ENCODE measurements at regions not wholly inside any gene's neighbourhood (a gene's known extent, or its start where the extent isn't known, plus 50 kb on each side); places are given as distances from the start of the nearest gene placed in this dataset.
"Not testable (repeated sequence)": the region's sequence is repeated elsewhere in the genome, so short reads cannot be mapped to it uniquely, and the experiment has no call there.

GRCh38 chr10:23657677-23658076 lies 218.8 kb downstream of the OTUD1 start:
- DNase-seq = no peak

DNA sequence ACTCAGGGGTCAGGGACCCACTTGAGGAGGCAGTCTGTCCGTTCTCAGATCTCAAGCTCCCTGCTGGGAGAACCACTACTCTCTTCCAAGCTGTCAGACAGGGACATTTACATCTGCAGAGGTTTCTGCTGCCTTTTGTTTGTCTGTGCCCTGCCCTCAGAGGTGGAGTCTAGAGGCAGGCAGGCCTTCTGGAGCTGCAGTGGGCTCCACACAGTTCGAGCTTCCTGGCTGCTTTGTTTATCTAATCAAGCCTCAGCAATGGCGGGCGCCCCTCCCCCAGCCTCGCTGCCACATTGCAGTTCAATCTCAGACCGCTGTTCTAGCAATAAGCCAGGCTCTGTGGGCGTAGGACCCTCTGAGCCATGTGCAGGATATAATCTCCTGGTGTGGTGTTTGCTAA lies 233.0 kb downstream of the OTUD1 start:
- DNase-seq = not testable (repeated sequence)

- DNase-seq = no peak
These were observed 236.7 kb downstream of the OTUD1 start for GRCh38 chr10:23675585-23675984.

DNA sequence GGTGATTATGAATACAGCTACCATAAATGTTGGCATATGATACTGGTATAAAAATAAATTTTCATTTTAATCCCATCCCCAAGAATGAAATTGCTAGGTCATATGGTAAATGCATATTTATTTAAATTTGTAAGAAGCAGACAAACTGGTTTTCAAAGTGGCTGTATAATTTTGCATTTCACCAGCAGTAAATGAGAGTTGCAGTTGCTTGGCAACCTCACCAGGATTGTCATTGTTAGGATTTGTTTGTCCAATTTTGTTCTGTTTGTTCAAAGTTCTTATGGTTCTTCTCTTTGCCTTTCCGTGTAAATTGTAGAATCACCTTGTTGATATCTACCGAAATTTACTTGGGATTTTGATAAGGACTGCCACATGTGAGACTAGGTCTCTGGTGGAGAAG lies 237.4 kb downstream of the OTUD1 start:
- DNase-seq = no peak

GRCh38 chr10:23686722-23687121 lies 247.8 kb downstream of the OTUD1 start:
- DNase-seq = no peak

GRCh38 chr10:23692736-23693135 lies 253.9 kb downstream of the OTUD1 start:
- DNase-seq = no peak

- no peak for DNase-seq
These were observed 254.6 kb downstream of the OTUD1 start for GRCh38 chr10:23693501-23693901.

- no peak for DNase-seq
These were observed 255.1 kb downstream of the OTUD1 start for GRCh38 chr10:23693925-23694324.

GRCh38 chr10:23694446-23694920 lies 255.6 kb downstream of the OTUD1 start:
- no peak for DNase-seq

- no peak for DNase-seq
These were observed 256.3 kb downstream of the OTUD1 start for GRCh38 chr10:23694921-23695824.

DNA sequence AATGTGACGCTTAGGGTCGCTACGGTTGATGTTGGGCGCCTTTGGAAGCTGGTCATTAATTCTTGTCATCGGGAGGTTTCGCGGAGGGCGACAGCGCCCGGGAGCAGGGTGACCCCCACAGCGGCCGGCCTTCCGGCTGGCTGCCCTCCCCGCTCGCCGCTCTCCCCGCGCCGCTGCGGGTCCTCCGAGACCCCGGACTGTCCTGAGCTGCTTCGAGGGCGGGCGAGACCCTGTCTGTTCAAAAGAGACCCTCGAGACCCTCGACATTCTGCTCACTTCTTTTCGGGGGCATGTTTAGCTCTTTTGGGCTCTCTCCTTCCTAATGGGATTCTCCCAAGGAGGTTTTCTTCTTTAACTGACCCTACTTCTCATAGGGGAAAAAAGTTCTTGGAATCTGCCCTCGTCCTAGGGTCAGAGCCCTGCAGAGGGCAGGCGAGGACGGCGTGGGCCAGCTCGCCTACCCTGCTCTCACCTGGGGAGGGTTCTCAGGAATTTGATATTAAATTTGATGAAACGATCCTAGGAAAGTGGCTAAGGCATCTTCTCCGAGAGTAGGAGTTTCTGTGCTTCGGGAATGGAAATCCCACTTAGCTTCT lies 257.0 kb downstream of the OTUD1 start:
- DNase-seq = no peak

DNA sequence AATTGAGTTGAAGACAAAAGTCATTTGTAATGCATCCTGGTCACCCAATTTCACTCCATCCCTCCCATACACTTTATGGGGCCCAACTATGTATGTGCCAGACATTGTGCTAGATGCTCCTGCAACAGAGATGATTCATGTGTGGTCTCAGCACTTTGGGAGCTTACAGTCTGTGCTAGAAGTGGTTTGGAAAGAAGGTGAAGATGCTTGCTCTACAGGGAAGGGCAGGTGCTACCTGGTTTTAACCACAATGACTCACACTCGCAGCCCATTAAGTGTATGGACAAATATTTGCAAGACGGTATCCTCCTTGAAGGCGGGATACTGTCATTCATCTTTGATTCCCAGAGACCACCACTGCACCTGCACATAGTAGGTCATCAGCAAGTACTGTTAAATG lies 257.6 kb downstream of the OTUD1 start:
- DNase-seq = no peak

GRCh38 chr10:23702977-23703414 lies 264.1 kb downstream of the OTUD1 start:
- no peak for DNase-seq

GRCh38 chr10:23715363-23715762 lies 276.5 kb downstream of the OTUD1 start:
- no peak for DNase-seq

GRCh38 chr10:23717913-23718312 lies 279.0 kb downstream of the OTUD1 start:
- no peak for DNase-seq

DNA sequence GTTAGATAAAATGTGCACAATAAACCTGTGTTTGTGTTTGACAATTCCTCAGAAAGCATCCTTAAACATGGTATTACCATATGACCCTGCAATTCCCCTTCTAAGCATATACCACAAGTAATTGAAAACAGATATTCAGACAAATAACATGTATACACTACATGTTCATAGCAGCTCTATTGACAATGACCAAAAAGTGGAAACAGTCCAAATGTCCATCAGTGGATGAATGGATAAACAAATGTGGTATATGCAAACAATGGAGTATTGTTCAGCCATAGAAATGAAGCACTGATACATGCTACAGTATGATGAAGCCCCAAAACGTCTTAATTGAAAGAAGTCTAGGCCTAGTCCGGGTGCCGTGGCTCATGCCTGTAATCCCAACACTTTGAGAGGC lies 280.1 kb downstream of the OTUD1 start:
- DNase-seq = no peak

DNA sequence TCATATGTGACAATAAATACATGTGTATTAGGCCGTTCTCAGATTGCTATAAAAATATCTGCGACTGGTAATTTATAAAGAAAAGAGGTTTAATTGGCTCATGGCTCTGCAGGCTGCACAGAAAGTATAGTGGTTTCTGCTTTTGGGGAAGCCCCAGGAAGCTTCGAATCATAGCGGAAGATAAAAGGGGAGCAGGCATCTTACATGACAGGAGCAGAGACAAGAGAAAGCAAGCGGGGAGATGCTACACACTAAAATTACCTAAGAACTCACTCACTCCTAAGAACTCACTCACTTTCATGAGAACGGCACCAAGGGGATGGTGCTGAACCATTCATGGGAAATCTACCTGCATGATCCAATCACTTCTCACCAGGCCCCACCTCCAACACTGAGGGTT lies 284.9 kb downstream of the OTUD1 start:
- no peak for DNase-seq

GRCh38 chr10:23725548-23725947 lies 286.7 kb downstream of the OTUD1 start:
- DNase-seq = no peak

- DNase-seq = no peak
These were observed 303.5 kb downstream of the OTUD1 start for GRCh38 chr10:23742368-23742767.

GRCh38 chr10:23742807-23743206 lies 303.9 kb downstream of the OTUD1 start:
- no peak for DNase-seq

- DNase-seq = no peak
These were observed 315.3 kb downstream of the OTUD1 start for GRCh38 chr10:23754179-23754578.

GRCh38 chr10:23754941-23755340 lies 316.1 kb downstream of the OTUD1 start:
- DNase-seq = no peak

DNA sequence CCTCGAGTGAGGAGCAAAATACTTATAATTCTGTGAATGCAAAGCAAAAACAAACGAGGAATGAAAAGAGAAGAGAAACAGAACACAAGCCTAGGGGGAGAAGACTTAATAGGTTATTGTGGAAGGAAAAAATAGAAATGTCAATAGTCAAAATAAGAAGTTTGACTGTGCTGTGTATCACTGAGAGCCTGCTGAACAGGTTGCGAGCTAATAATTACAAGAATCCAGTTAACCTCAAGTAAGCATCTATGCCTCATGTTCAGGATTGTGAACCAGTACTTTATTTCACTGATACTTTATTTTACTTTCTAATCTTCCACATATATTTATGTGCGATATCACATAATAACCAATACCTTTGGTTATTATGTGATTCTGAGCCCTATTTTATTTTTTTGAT lies 316.7 kb downstream of the OTUD1 start:
- DNase-seq = no peak

GRCh38 chr10:23768281-23768680 lies 329.4 kb downstream of the OTUD1 start:
- no peak for DNase-seq
